Stimulated activated CD8-positive, alpha-beta memory T cell treated with anti-CD3 and anti-CD28 coated beads, Interleukin-2, amount 100 ng/mL, for 1 hour (primary cell): ENCODE measurements at regions not wholly inside any gene's neighbourhood (a gene's known extent, or its start where the extent isn't known, plus 50 kb on each side); places are given as distances from the start of the nearest gene placed in this dataset.

Experiments
- DNase-seq, 2 donors: peaks; one replicate each; pipeline ENCODE4 v3.0.0-alpha.2; 2020; ENCODE audit warnings: low read depth in 2 of 2

- no peak for DNase-seq
Observed at GRCh38 chr14:65352964-65353530, 59.5 kb upstream of the FUT8 start.

DNA sequence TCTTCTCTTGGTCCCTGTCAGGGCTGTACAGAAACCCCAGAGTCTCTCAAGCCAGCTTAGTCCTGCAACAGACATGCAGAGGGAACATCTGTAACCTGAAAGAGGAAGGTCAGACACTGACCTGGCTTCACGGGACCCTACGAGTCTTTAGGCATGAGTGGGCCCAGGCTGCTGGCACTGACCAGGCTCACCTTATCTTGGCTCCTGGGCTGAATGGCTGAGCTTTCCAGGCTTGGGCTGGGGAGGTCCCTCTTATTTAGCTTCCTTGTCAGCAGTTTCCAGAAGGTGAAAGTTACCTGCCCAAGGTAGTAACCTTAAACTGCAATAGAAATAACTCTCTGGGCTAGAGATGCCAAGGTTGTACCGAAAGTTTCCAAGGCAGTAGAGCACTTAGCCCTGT is 58.4 kb upstream of the FUT8 start:
- DNase-seq: no peak

DNA sequence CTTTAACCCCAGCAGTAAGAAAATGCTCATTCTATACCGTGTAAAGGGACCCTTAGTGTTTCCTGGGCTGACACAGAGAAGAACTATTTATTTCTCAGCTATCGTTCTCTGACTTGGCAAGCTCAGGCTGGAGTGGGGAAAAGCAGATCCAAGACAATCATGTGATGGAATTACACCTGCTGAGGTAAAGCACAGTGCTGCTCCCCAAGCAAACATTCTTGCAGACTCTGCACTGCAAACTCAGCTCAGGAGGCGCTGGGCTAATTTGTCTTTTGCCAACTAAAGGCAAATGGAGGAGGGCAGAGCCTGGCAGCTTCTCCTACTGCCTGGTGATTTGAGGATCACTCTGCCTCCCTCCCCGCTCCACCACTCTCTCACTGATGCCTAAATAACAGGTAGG is 57.8 kb upstream of the FUT8 start:
- no peak for DNase-seq

DNA sequence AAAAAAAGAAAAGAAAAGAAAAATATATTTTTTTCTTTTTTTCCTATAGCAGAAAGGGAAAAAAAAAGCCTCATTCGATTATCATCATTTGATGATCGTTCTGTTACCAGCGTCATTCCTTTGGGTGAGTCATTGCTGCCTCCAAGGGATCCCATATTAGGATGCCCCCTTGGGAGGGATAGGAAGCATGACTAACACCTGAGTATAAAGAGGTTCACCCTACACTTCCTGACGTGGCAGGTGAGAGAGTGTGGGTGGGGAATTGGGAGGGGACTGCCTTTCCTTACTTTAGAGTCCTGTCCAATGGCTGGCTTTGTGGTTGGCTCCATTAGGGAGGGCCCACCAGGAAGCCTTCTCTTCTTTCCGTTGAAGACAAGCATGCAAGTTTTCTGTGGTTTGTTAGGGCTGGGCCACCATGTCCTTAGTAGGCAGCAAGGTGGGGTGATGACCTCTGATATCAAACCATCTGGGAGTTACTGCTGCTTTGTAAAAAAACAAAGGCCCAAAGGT is 56.1 kb upstream of the FUT8 start:
- DNase-seq: no peak

DNA sequence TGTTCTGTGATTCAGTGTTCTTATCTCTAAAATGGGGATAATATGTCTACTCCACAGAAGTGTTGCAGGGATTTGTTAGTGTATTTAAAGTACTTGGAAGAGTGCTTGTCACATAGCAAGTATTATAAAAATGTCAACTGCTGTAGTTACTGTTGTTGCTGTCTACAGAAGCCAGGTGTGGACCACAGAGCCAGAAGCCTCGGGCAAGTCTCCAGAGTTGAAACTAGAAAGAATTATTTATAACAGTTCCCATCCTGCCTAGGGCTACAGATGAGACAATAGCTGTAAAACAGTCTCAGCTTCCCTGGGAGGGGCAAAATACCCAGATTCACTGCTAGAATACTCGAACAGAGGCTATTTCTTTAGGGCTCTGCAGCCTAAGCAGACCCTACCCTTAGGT is 55.4 kb upstream of the FUT8 start:
- no peak for DNase-seq

DNA sequence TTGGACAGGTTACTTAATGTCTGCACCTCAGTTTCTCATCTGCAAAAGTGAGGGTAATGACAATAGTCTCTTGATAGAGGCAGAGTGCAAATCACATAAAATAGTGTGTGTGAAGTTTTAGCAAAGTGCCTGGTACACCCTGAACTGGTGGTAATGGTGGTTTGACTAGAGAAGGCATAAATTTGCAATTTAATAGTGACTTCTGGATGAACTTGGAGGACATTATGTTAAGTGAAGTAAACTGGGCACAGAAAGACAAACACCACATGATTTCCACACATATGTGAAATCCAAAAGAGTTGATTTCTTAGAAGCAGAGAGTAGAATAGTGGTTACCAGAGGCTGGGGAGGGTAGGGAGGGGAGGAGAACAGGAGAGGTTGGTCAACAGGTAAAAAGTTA is 54.8 kb upstream of the FUT8 start:
- DNase-seq: no peak

DNA sequence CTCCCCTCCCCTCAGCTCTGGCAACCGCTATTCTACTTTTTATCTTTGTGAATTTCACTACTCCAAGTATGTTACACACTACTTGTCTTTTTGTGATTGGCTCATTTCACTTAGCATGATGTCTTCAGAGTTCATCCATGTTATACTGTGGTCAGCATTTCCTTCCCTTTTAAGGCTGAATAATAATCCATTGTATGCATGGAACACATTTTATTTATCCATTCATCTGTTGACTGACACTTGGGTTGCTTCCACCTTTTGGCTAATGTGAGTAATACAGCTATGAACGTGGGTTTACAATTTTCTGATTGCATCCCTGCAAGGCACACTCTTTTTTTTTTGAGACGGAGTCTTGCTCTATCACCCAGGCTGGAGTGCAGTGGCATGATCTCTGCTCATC is 53.0 kb upstream of the FUT8 start:
- DNase-seq: no peak

- DNase-seq: no peak
Observed at GRCh38 chr14:65360144-65360784, 52.3 kb upstream of the FUT8 start.

- no peak for DNase-seq
Observed at GRCh38 chr14:65361920-65362319, 50.6 kb upstream of the FUT8 start.
